Stimulated activated CD4-positive, alpha-beta T cell treated with anti-CD3 and anti-CD28 coated beads, Interleukin-4, amount 100 ng/mL, for 1 hour (primary cell): ENCODE measurements at regions not wholly inside any gene's neighbourhood (a gene's known extent, or its start where the extent isn't known, plus 50 kb on each side); places are given as distances from the start of the nearest gene placed in this dataset.

ENCODE experiments used
- DNase-seq: peaks from one replicate; pipeline ENCODE4 v3.0.0-alpha.2; 2020

DNA sequence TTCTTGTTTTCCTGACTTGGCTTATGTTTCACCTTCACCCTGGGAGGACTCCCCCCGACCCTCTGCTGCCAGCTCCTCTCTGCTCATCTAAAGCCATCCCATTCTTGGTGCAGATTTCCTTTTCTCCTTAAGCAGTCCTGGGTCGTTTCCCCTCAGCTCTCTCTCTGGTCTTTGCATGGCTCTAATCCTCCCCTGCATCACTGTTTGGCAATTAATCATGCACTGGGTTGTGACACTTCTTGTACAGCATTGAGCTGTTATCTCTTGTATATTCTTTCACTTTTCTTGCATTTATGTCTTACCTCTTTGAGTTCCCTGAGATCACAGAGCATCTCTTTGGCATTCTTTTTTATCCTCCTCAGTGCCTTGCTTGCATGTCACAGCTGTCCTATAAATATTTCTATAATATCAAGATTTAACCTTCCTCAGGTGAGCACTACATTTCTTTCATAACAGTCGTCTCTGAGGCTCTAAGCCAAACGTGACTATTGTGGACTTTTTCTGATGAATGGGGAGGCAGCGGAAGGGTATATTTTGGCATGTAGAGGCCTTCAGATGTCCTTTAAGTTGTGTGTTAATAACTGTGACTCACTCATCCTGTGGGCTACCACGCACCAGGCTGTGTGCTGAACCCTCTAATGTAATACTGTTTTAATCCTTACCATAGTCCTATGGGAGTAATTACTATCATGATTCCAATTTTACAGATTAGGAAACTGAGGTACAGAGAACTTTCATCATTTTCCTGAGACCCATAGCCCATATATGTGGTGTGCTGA, 507.5 kb downstream of the SLC4A3 start:
- no peak for DNase-seq

DNA sequence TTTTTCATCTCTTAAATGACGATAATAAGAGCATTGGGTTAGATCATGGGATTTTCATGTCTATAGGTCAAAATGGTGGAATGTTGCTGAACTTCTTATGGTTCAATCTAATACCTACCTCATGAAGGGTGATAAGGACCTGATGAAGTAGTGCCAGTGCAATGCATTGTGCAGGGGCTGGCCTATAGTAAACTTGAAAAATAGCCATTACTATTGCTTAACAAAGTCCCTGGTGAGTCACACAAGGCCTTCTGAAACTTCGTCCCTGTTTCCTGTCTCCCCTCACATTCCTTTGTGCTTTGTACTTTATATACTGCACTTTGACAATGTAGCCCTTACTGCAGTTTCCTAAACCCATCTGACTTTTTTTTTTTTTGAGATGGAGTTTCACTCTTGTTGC, 515.9 kb downstream of the SLC4A3 start:
- no peak for DNase-seq

GRCh38 chr2:220144411-220144810, 517.0 kb downstream of the SLC4A3 start:
- DNase-seq, result no peak

DNA sequence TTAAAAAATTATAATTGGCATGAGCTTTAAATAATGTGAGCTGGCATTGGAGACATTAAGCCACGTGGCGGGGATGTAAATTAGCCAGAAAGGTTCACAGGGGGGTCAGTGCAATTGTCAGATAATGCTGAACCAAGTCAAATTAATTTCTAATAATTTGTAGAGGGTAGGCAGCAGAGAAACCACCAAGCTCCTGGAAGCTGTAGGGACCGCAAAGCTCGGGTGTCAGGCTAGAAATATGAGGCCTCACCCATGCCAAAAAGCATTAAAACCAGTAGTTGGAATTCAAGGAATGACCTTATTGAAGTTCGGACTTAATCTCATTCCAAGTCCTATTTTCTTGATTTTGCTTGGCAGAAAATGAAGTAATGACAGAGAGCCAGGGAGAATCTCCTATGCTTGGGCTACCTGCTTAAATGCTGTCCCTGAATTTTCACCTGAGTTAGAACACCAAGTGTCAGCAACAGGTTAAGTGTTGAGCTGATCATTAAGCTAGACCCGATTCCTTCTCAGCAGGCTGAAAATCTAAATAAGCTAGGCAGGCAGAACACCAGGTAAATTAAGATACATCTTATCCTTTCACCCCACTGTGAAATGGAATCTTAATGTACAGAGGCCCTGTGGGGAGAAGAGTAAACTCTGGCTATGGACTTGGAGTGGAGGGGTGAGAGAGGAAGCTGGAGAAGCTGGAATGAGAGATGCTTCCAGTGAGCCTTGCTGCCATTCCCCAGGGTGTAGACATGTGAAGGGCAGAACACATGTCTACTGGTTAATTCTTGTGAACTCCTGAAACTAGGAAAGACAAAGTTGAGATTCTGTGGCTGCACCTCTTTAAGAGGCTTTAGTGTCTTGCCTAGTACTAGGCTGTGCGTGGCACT, 520.0 kb downstream of the SLC4A3 start:
- DNase-seq, result no peak

GRCh38 chr2:220148471-220149248, 521.2 kb downstream of the SLC4A3 start:
- no peak for DNase-seq

DNA sequence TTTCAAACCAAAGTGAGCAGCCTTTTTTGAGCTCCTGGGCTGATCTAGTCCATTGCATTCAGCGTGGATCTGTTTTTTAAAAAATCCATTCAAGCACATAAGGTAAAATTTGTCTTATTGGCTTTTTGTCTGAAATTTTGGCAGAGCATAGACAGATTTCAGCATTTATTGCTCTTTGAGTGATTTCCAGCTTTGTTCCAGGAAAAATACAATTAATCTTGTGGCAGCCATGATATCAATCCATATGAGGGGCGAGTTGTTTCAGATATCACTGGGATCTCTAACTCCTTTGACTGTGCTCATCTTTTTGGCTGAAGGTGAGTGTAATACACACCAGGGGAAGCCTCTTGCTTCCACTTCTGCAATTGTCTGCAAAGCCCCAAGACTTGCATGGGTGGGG, 523.9 kb downstream of the SLC4A3 start:
- no peak for DNase-seq

- DNase-seq, result no peak
Observed at GRCh38 chr2:220152281-220152935, 525.0 kb downstream of the SLC4A3 start.

DNA sequence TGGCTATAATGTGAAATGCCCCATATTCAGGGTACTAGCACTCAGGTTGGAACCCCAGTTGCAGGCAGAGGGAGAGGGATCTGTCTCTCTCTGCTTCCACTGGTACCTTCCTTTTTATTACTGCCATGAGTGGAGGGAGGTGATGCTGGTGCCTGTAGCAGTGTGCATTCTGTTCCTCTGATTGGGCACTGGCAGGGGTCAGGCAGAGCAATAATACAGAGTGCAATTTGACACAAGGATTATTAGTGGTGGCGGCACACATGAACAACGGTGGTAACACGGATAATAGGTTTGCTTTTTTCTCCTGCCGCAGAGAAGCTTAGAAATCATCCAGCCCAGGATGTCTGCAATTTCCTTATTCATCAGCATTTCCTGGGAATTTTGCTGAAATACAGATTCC, 525.7 kb downstream of the SLC4A3 start:
- DNase-seq, result no peak

GRCh38 chr2:220154304-220154703, 526.9 kb downstream of the SLC4A3 start:
- DNase-seq, result no peak

DNA sequence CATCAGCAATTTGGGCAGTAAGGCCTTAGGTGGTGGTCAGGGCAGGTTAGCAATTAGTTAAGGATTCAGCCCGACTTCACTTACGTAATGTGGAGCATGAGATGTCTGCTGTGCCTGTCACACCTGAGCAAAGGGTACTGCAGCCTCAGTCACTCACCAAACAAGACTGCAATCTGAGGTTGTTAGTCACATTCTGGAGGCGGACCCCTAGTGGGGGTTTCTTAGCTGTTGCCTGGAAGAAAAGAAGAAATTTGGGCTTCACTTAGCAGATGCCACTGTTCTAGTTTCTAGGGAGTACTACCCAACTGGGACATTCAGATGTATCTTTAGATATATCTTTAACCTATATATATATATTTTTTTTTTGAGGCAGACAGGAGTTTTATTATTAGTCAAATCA, 529.9 kb downstream of the SLC4A3 start:
- no peak for DNase-seq

DNA sequence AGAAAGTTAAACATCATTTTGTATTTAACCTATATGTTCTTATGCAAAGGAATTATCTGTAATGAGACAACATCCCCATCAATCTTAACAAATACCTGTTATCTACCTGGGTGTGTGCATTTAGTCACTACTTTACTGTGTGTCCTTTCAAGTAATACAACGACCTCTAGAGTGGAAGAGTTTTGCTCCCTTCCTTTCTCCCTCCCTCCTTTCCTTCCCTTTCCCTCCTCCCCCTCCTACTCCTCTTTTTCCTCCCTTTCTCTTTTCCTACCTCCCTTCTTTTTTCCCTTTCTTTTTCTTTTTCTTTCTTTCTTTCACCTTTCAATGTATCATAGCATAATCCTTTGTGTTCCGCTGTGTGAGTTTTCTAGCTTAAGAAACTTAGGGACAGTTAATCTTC, 532.3 kb downstream of the SLC4A3 start:
- no peak for DNase-seq

GRCh38 chr2:220162320-220162719, 534.9 kb downstream of the SLC4A3 start:
- no peak for DNase-seq

DNA sequence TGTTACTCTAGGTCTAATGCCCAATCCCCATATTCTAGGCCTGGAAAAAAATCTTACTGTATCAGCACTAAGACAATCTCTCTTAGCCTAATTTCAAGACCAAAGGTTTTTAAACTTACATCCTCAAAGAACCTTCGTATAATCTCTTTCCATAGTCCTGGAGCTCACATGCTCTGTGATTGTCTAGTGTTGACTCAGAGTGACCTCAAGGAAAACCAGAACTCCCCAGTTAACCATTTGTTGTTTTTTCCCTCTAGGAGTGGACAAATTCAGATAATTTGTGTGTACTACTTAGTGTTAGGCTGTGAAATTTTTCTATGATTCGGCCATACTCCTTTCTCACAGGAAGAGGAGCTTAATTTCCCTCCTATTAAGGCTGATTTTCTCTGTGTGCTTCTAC, 536.1 kb downstream of the SLC4A3 start:
- DNase-seq, result no peak

GRCh38 chr2:220165401-220165800, 538.0 kb downstream of the SLC4A3 start:
- no peak for DNase-seq

- no peak for DNase-seq
Observed at GRCh38 chr2:220166616-220167015, 539.2 kb downstream of the SLC4A3 start.

- no peak for DNase-seq
Observed at GRCh38 chr2:220167956-220168355, 540.5 kb downstream of the SLC4A3 start.

GRCh38 chr2:220168891-220169546, 541.6 kb downstream of the SLC4A3 start:
- no peak for DNase-seq

- no peak for DNase-seq
Observed at GRCh38 chr2:220174826-220175225, 547.4 kb downstream of the SLC4A3 start.

DNA sequence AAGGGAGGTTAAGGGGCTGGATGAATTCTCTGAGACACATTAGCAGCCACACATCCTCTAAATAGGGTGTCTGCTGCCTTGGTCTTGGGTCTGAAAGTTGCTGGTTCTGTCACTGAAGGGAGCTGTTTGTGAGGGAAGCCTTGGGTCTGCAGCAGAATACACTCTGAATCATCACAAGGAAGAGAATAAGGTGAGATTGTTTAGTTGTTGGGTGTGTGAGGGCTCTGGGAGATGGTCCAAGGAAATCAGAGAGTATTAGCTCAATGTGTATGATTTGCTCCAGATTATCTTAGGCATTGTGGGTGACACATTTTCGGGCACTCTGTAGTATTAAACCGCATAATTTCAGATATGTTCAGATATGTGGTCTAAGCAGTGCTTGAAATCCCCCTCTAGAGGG, 548.5 kb downstream of the SLC4A3 start:
- no peak for DNase-seq

DNA sequence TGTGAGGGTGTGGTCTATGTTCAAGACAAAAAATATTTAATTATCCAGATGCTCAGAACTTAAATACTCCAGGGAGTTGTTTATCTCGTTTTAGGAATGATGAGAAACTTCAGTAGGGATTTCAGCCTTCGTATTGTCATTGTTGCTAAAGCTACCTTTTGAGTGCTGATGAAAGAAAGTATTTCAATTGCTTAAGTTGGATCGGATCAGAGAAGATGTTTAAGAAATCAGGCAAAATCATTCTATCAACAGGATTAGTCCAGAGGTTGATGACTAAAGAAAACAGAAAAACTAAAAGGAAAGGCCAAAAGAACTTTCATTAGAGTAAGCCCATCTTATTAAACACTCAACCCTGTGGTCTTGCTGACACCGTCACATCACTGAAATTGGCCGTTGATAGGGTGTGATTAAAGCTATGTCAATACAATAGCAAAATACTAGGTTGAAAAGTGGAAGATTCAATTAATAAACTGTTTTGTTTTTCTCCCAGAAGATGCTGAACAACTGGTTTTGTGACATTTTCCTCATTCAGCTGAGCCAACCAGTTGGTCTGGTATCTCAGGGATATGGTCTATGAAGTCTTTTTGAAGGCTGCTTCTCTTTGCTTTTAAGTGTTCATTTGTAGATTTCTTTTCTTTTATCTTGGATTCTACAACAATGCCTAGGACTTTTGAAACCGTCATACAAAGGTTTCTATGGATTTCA, 551.7 kb downstream of the SLC4A3 start:
- DNase-seq, result no peak

GRCh38 chr2:220181165-220181564, 553.7 kb downstream of the SLC4A3 start:
- no peak for DNase-seq

- DNase-seq, result no peak
Observed at GRCh38 chr2:220182790-220183189, 555.4 kb downstream of the SLC4A3 start.
